PC-9 (cell line): ENCODE measurements at regions not wholly inside any gene's neighbourhood (a gene's known extent, or its start where the extent isn't known, plus 50 kb on each side); places are given as distances from the start of the nearest gene placed in this dataset.

Source experiments
- BruUV-seq: library from RNA; stranded (reverse); fragments of 400-500 nt; replicated peaks from 2 replicates; lab custom pipeline; 2021; lab: Mats Ljungman, UMichigan
- CTCF ChIA-PET: fragments of 300-600 bp; sonication (Branson Sonifier 250); formaldehyde crosslinking; loops from one replicate; lab custom pipeline; 2022; ENCODE audit warnings: antibody characterized with exemption; lab: Charles Lee
- POLR2A ChIA-PET: fragments of 300-600 bp; sonication (Branson Sonifier 250); formaldehyde crosslinking; loops from one replicate; lab custom pipeline; 2022; ENCODE audit warnings: antibody characterized with exemption; ENCODE audit not compliant: unreplicated experiment; lab: Charles Lee
- DNase-seq, 2 experiments: peaks; one replicate each; pipeline versions ENCODE4 v3.0.0 to v3.0.0-alpha.2; 2015 to 2022; ENCODE audit warnings: mixed read lengths in 1 of 2
- H2AFZ ChIP-seq: fragments of 200-600 bp; sonication (generic); 2 replicates; pipeline ENCODE4 v1.8.1; 2017; ENCODE audit warnings: antibody characterized with exemption
- H3F3A ChIP-seq: fragments of 200-600 bp; sonication (generic); 2 replicates; pipeline ENCODE4 v1.8.1; 2017; ENCODE audit warnings: antibody characterized with exemption, mild to moderate bottlenecking, low read depth; ENCODE audit not compliant: insufficient read depth
- H3K27ac ChIP-seq: fragments of 200-600 bp; sonication (generic); 2 replicates; pipeline ENCODE4 v1.6.1; 2016; ENCODE audit warnings: mixed run types
- H3K27me3 ChIP-seq: fragments of 200-600 bp; sonication (generic); 2 replicates; pipeline ENCODE4 v1.6.1; 2016; ENCODE audit warnings: low read depth, mixed run types; ENCODE audit not compliant: insufficient read depth
- H3K36me3 ChIP-seq: fragments of 200-600 bp; sonication (generic); 2 replicates; pipeline ENCODE4 v1.6.1; 2016; ENCODE audit warnings: low read depth, mixed run types
- H3K4me1 ChIP-seq: fragments of 200-600 bp; sonication (generic); replicated peaks from 2 replicates; pipeline ENCODE4 v1.6.1; 2016; ENCODE audit warnings: mixed run types; ENCODE audit not compliant: insufficient read depth
- H3K4me2 ChIP-seq: fragments of 200-600 bp; sonication (generic); 2 replicates; pipeline ENCODE4 v1.6.1; 2017; ENCODE audit warnings: mixed run types
- H3K4me3 ChIP-seq: fragments of 200-600 bp; sonication (generic); 2 replicates; pipeline ENCODE4 v1.6.1; 2016; ENCODE audit warnings: mixed run types
- H3K79me2 ChIP-seq: fragments of 200-600 bp; sonication (generic); 2 replicates; pipeline ENCODE4 v1.6.1; 2017; ENCODE audit warnings: low read depth, mixed run types
- H3K9me2 ChIP-seq: fragments of 200-600 bp; sonication (generic); 2 replicates; pipeline ENCODE4 v1.8.1; 2017; ENCODE audit warnings: mild to moderate bottlenecking; ENCODE audit not compliant: insufficient read depth
- H3K9me3 ChIP-seq: fragments of 200-600 bp; sonication (generic); 2 replicates; pipeline ENCODE4 v1.8.1; 2016; ENCODE audit warnings: low read depth; ENCODE audit not compliant: insufficient read depth
- H4K20me1 ChIP-seq: fragments of 200-600 bp; sonication (generic); 2 replicates; pipeline ENCODE4 v1.8.1; 2017; ENCODE audit not compliant: insufficient read depth
- EZH2 ChIP-seq: fragments of 200-600 bp; sonication (generic); IDR thresholded peaks from 2 replicates; pipeline ENCODE4 v1.8.0; 2017; ENCODE audit warnings: antibody characterized with exemption, low read depth
- intact Hi-C: fragments of 100-400 bp; cut with micrococcal nuclease; formaldehyde crosslinking; loops from one replicate; pipeline ENCODE4 v1.10.0; 2022; ENCODE audit not compliant: unreplicated experiment
- TF ChIP-seq, protein P1 (sequence below): fragments of 200-600 bp; sonication (generic); conservative IDR thresholded peaks from 2 replicates; pipeline ENCODE4 v1.6.1; 2017; ENCODE audit warnings: mixed run types, antibody characterized with exemption, mild to moderate bottlenecking, moderate library complexity

- intact Hi-C loops, result no loop called here
- no peak overlapping the region; the same call in 1 of the 2 replicates for H2AFZ ChIP-seq
- no peak overlapping the region for H3K4me3 ChIP-seq
- H3K27me3 ChIP-seq, result no peaks in the 10 kb centered on the region
- H3K9me2 ChIP-seq, result no peaks in the 10 kb centered on the region
- BruUV-seq, result no TSS peak
- no peak overlapping the region for H3K4me2 ChIP-seq
- no peaks in the 10 kb centered on the region for H3K9me3 ChIP-seq
- no peaks in the 10 kb centered on the region for H3K79me2 ChIP-seq
- ChIA-PET CTCF (no interaction called here), POLR2A (no interaction called here)
- DNase-seq, result no peak
- H3K4me1 ChIP-seq, result no peaks in the 10 kb centered on the region
- no peak for TF ChIP-seq EZH2
- no peaks in the 10 kb centered on the region for H3F3A ChIP-seq
- H4K20me1 ChIP-seq, result no peaks in the 10 kb centered on the region
- H3K27ac ChIP-seq, result no peak overlapping the region
- H3K36me3 ChIP-seq, result no peaks in the 10 kb centered on the region
Measured at GRCh38 chr13:39875111-39875987, 219.9 kb downstream of the COG6 start.

DNA sequence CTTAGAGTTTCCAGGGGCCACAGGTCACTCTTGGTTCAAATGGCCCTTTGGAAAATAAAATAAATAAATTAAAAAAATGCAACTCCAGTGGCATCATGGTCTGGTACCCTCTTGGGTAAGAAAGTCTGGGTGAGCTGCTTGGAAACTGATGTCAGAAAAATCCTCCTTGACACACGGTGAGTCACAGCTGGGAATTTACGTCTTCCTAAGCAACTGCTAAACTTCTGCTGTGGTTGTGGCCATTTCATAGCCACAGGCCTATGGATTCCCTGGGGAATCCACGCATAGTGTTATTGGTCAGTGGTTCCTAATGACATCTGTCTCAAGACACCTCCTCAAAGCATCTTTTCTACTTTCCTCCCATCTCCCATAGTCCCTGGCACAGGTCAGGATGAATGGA lies 220.8 kb downstream of the COG6 start:
- DNase-seq, result no peak
- Histone ChIP-seq H3K4me2 (no peak overlapping the region), H2AFZ (no peak overlapping the region), H3K9me2 (no peaks in the 10 kb centered on the region), H4K20me1 (no peaks in the 10 kb centered on the region), H3K36me3 (no peaks in the 10 kb centered on the region), H3K79me2 (no peaks in the 10 kb centered on the region), H3F3A (no peaks in the 10 kb centered on the region), H3K4me3 (no peak overlapping the region), H3K4me1 (no peaks in the 10 kb centered on the region), H3K9me3 (no peaks in the 10 kb centered on the region), H3K27me3 (no peaks in the 10 kb centered on the region), H3K27ac (no peak overlapping the region)
- CTCF ChIA-PET, result no interaction called here
- TF ChIP-seq EZH2, result no peak
- TF ChIP-seq, protein P1, sequence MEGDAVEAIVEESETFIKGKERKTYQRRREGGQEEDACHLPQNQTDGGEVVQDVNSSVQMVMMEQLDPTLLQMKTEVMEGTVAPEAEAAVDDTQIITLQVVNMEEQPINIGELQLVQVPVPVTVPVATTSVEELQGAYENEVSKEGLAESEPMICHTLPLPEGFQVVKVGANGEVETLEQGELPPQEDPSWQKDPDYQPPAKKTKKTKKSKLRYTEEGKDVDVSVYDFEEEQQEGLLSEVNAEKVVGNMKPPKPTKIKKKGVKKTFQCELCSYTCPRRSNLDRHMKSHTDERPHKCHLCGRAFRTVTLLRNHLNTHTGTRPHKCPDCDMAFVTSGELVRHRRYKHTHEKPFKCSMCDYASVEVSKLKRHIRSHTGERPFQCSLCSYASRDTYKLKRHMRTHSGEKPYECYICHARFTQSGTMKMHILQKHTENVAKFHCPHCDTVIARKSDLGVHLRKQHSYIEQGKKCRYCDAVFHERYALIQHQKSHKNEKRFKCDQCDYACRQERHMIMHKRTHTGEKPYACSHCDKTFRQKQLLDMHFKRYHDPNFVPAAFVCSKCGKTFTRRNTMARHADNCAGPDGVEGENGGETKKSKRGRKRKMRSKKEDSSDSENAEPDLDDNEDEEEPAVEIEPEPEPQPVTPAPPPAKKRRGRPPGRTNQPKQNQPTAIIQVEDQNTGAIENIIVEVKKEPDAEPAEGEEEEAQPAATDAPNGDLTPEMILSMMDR, result no peak
- intact Hi-C loops, result no loop called here
- POLR2A ChIA-PET, result no interaction called here
- BruUV-seq, result no TSS peak

- Histone ChIP-seq H3K27me3 (no peaks in the 10 kb centered on the region), H4K20me1 (no peaks in the 10 kb centered on the region), H3K4me3 (no peak overlapping the region), H3K36me3 (no peaks in the 10 kb centered on the region), H2AFZ (no peak overlapping the region), H3K27ac (no peak overlapping the region), H3K9me3 (no peaks in the 10 kb centered on the region), H3K79me2 (no peaks in the 10 kb centered on the region), H3F3A (no peaks in the 10 kb centered on the region), H3K9me2 (no peaks in the 10 kb centered on the region), H3K4me2 (no peak overlapping the region), H3K4me1 (no peaks in the 10 kb centered on the region)
- DNase-seq, result no peak
- no TSS peak for BruUV-seq
- TF ChIP-seq EZH2, result no peak
- TF ChIP-seq, protein P1, result no peak
- intact Hi-C loops, result no loop called here
- ChIA-PET POLR2A (no interaction called here), CTCF (no interaction called here)
Measured at GRCh38 chr13:39877134-39877533, 221.7 kb downstream of the COG6 start.
